Fibroblast of lung (primary cell): ENCODE measurements at regions not wholly inside any gene's neighbourhood (a gene's known extent, or its start where the extent isn't known, plus 50 kb on each side); places are given as distances from the start of the nearest gene placed in this dataset.
"Not testable (repeated sequence)": the region's sequence is repeated elsewhere in the genome, so short reads cannot be mapped to it uniquely, and the experiment has no call there.

Experiments
- DNase-seq, 2 donors: peaks; one replicate each; pipeline versions ENCODE4 v3.0.0 to v3.0.0-alpha.2; 2010; ENCODE audit warnings: low read depth in 2 of 2
- H2AFZ ChIP-seq: 2 replicates; pipeline ENCODE4 v1.5.1; 2012; ENCODE audit warnings: low read length, control low read depth, inconsistent platforms
- H3K27ac ChIP-seq: 2 replicates; pipeline ENCODE4 v1.5.1; 2011; ENCODE audit warnings: low read length, control low read depth; ENCODE audit not compliant: insufficient read depth
- H3K27me3 ChIP-seq: 2 replicates; pipeline ENCODE4 v1.5.1; 2011; ENCODE audit warnings: mild to moderate bottlenecking, low read length; ENCODE audit not compliant: control insufficient read depth, insufficient read depth
- H3K36me3 ChIP-seq: 2 replicates; pipeline ENCODE4 v1.5.1; 2011; ENCODE audit warnings: low read length; ENCODE audit not compliant: control insufficient read depth, insufficient read depth
- H3K4me1 ChIP-seq: 2 replicates; pipeline ENCODE4 v1.5.1; 2011; ENCODE audit warnings: low read length; ENCODE audit not compliant: control insufficient read depth, insufficient read depth; ENCODE audit errors: extremely low read depth
- H3K4me2 ChIP-seq: 2 replicates; pipeline ENCODE4 v1.5.1; 2011; ENCODE audit warnings: low read length, control low read depth; ENCODE audit not compliant: insufficient read depth; ENCODE audit errors: extremely low read depth
- H3K4me3 ChIP-seq, 4 experiments: fragments of 200-600 bp in 1 of 4; sonication (generic) in 1 of 4; replicated peaks in 1 of 4; 2 replicates each; pipeline ENCODE4 v1.5.1; 2011 to 2016; ENCODE audit warnings: low read length in 4 of 4, low read depth in 3 of 4, mild to moderate bottlenecking in 3 of 4, control low read depth in 2 of 4, inconsistent platforms in 1 of 4, mixed read lengths in 1 of 4; ENCODE audit not compliant: insufficient read depth in 1 of 4; ENCODE audit errors: control extremely low read depth in 1 of 4
- H3K79me2 ChIP-seq: 2 replicates; pipeline ENCODE4 v1.5.1; 2012; ENCODE audit warnings: mild to moderate bottlenecking, low read length, inconsistent platforms; ENCODE audit not compliant: control insufficient read depth, insufficient read depth
- H3K9ac ChIP-seq: 2 replicates; pipeline ENCODE4 v1.5.1; 2011; ENCODE audit warnings: mild to moderate bottlenecking, low read length, control low read depth; ENCODE audit not compliant: insufficient read depth
- H3K9me3 ChIP-seq: 2 replicates; pipeline ENCODE4 v1.5.1; 2012; ENCODE audit warnings: low read depth, low read length; ENCODE audit not compliant: control insufficient read depth, insufficient read depth
- H4K20me1 ChIP-seq: 2 replicates; pipeline ENCODE4 v1.5.1; 2011; ENCODE audit warnings: low read length; ENCODE audit not compliant: control insufficient read depth, insufficient read depth; ENCODE audit errors: extremely low read depth
- CTCF ChIP-seq, 2 donors: IDR thresholded peaks in 1 of 2; conservative IDR thresholded peaks in 1 of 2; 1 replicate in 1 of 2; 2 replicates in 1 of 2; pipeline ENCODE4 v1.5.1; 2011 to 2012; ENCODE audit warnings: low read length in 2 of 2, control low read depth in 1 of 2, inconsistent platforms in 1 of 2, low read depth in 1 of 2, mild to moderate bottlenecking in 1 of 2
- EZH2 ChIP-seq: IDR thresholded peaks from 2 replicates; pipeline ENCODE4 v1.5.1; 2012; ENCODE audit warnings: low read length, control low read depth, mild to moderate bottlenecking; ENCODE audit errors: missing control alignments

- Histone ChIP-seq H3K27ac (no peak overlapping the region), H3K79me2 (no peaks in the 10 kb centered on the region), H2AFZ (no peak overlapping the region), H4K20me1 (no peaks in the 10 kb centered on the region), H3K36me3 (no peaks in the 10 kb centered on the region), H3K27me3 (no peaks in the 10 kb centered on the region), H3K9ac (no peak overlapping the region), H3K4me2 (no peak overlapping the region), H3K4me1 (no peaks in the 10 kb centered on the region), H3K9me3 (no peaks in the 10 kb centered on the region), H3K4me3 (no peak overlapping the region)
- DNase-seq: no peak
- TF ChIP-seq EZH2 (no peak), CTCF (conservative IDR thresholded peaks at IDR 0.05 in 1 of 2, IDR thresholded peaks at IDR 0.05 in 1 of 2; ENCODE audit: low read depth in 1 of 2, low read length in 2 of 2) (no peak)
Measured at GRCh38 chr2:61649021-61649420, 110.9 kb upstream of the XPO1 start.

- no peak overlapping the region for H3K27ac ChIP-seq
- no peaks in the 10 kb centered on the region for H3K36me3 ChIP-seq
- H3K9ac ChIP-seq: no peak overlapping the region
- H3K4me1 ChIP-seq: no peaks in the 10 kb centered on the region
- TF ChIP-seq CTCF (conservative IDR thresholded peaks at IDR 0.05 in 1 of 2, IDR thresholded peaks at IDR 0.05 in 1 of 2; ENCODE audit: low read depth in 1 of 2, low read length in 2 of 2) (no peak), EZH2 (no peak)
- peak in 1 of 2 donors; percentile 15 for DNase-seq
- no peaks in the 10 kb centered on the region for H3K9me3 ChIP-seq
- no peaks in the 10 kb centered on the region for H4K20me1 ChIP-seq
- no peak overlapping the region for H2AFZ ChIP-seq
- H3K4me3 ChIP-seq: no peak overlapping the region
- no peaks in the 10 kb centered on the region for H3K27me3 ChIP-seq
- H3K79me2 ChIP-seq: no peaks in the 10 kb centered on the region
- no peak overlapping the region for H3K4me2 ChIP-seq
Measured at GRCh38 chr2:61647044-61647443, 108.9 kb upstream of the XPO1 start.

GRCh38 chr2:61645911-61646310 is 107.8 kb upstream of the XPO1 start:
- no peaks in the 10 kb centered on the region for H3K4me1 ChIP-seq

GRCh38 chr2:61643153-61643552 is 105.0 kb upstream of the XPO1 start:
- H3K9ac ChIP-seq, H2AFZ ChIP-seq, H3K4me2 ChIP-seq, H3K4me1 ChIP-seq, H3K79me2 ChIP-seq, H3K36me3 ChIP-seq, DNase-seq, H3K27ac ChIP-seq, H3K27me3 ChIP-seq, H3K9me3 ChIP-seq, H3K4me3 ChIP-seq, H4K20me1 ChIP-seq: not testable (repeated sequence)

More at GRCh38 chr2:61645911-61646310, 107.8 kb upstream of the XPO1 start:
- H2AFZ ChIP-seq: no peak overlapping the region
- no peaks in the 10 kb centered on the region for H4K20me1 ChIP-seq
- peak overlapping the region; percentile 57 for H3K27ac ChIP-seq
- H3K79me2 ChIP-seq: no peaks in the 10 kb centered on the region
- peak; percentile 93 to 95 for DNase-seq
- TF ChIP-seq CTCF (conservative IDR thresholded peaks at IDR 0.05 in 1 of 2, IDR thresholded peaks at IDR 0.05 in 1 of 2; ENCODE audit: low read depth in 1 of 2, low read length in 2 of 2): no peak
- TF ChIP-seq EZH2: no peak
- no peaks in the 10 kb centered on the region for H3K36me3 ChIP-seq
- no peaks in the 10 kb centered on the region for H3K27me3 ChIP-seq
- no peak overlapping the region for H3K4me3 ChIP-seq
- no peak overlapping the region for H3K4me2 ChIP-seq
- H3K9ac ChIP-seq: no peak overlapping the region
- no peaks in the 10 kb centered on the region for H3K9me3 ChIP-seq
